ENCODE measurements at regions not wholly inside any gene's neighbourhood (a gene's known extent, or its start where the extent isn't known, plus 50 kb on each side); places are given as distances from the start of the nearest gene placed in this dataset.

GRCh38 chr13:91101381-91101780, 246.1 kb upstream of the MIR17HG start:
- DNase-seq: no peak

DNA sequence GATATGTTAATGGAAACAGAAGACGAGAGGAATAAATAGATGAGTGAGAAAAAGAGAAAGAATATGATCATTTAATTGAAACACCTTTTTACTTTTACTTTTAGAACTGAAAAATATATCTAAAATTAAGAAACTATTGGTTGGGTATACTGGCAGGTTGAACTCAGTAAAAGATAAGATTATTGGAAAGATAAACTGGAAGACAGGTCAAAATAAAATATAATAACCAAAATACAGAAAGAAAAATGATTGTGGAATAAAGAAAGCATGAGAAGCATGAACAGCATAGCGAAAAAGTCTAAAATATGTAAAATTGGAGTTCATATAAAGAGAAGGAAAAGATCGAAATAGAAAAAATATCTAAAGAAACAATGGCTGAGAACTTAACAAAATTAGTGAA, 242.2 kb upstream of the MIR17HG start:
- DNase-seq: no peak

GRCh38 chr13:91106565-91106964, 240.9 kb upstream of the MIR17HG start:
- DNase-seq: no peak

DNA sequence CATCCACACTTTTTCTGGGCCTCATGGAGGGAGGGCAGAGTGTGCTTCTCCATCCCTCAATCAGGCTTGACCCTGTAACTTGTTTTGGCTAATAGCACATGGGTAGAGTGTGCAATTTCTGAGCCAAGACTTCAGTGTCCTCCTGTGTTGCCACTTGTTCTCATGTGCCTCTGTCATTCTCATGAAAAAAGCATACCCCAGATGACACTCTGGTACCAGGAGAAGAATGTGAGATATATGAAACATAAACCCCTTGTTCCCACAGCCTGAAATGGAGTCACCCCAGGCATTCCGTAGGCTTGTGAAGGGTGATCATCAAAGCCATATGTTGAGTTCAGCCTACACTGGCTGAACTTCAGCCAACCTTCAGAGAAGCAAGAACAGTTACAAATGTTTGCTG, 239.2 kb upstream of the MIR17HG start:
- no peak for DNase-seq

GRCh38 chr13:91111476-91112200, 235.8 kb upstream of the MIR17HG start:
- DNase-seq: no peak

DNA sequence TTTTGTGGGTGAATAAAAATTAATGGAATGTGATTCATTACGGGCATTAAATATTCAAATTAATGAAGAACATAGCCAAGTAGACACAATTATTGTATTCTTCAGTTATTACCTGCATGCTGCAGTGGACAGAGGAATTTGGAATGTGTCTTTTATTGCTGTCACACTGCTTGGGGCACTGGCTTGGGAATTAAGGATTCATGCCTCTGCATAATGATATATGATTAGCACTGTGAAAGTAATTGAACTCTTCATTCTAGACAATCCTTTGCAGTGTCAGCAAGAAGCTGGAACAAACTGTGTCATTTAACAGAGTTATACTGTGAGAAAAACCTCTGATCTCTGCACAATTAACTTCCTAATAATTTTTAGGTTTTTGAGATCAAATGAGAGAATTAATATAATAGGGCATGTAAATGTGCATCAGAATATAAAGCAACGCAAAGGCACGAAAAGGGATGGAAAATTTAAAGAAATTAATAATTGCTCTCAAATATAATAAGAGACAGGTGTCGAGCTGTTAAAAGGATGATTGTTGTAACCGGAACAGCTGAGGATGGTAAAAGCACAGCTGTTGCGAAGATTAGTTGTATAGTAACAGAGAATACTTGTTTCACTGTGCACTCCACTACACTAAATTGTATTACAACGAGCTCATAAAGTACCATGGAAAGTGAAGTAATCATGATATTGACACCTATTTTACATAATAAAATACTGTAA, 235.1 kb upstream of the MIR17HG start:
- DNase-seq: no peak

DNA sequence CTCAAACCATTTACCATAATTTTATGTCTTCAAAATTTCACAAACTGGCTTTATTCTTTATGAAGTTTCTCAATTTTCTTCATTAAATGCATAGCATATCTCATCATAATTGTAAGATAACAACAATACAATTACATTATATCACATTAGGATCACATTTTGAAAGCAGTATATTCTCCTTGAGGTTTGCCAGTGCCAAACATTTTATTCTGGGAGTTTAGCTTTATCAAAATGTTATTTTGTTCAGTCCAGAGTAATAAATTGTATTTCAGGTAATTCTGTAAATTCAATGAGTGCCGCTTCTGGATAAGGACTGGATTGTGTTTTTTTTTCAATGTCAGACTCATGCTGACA, 234.6 kb upstream of the MIR17HG start:
- no peak for DNase-seq

DNA sequence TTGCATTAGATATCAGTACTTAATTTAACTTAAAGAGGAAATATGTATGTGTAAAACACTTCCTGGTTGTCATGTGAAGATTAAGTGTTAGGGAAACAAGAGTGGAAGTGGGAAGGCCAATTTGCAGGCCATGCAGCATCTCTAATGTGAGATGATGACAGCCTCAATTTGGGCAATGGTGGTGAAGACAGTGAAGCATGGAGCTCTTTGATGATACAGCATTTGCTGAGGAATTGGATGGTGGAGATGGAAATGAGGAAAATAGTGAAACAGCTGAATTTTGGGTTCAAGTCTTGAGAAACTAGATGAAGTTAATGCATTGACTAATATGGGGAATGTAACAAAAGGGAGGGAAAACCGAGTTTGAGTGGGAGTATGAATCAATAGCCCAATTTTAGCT, 231.7 kb upstream of the MIR17HG start:
- DNase-seq: no peak

GRCh38 chr13:91117351-91117750, 230.1 kb upstream of the MIR17HG start:
- no peak for DNase-seq

DNA sequence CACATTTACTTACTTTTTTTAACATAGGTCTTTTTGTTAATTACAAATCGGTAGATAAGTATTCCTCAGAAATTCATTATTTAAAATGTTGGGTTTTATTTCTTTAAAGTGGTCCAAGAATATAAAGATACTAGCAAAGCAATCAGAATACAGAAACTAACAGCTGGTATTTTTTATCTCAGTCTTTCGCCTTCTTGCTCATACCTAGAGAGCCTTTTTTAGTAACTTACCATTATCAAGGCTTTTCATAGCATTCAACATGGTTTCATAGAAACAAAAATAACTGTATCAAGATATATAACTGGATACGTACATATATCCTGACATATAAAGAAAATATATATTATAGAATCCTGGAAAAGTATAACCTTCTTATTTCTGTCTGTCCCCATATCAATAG, 227.8 kb upstream of the MIR17HG start:
- no peak for DNase-seq

GRCh38 chr13:91122766-91123165, 224.7 kb upstream of the MIR17HG start:
- no peak for DNase-seq

DNA sequence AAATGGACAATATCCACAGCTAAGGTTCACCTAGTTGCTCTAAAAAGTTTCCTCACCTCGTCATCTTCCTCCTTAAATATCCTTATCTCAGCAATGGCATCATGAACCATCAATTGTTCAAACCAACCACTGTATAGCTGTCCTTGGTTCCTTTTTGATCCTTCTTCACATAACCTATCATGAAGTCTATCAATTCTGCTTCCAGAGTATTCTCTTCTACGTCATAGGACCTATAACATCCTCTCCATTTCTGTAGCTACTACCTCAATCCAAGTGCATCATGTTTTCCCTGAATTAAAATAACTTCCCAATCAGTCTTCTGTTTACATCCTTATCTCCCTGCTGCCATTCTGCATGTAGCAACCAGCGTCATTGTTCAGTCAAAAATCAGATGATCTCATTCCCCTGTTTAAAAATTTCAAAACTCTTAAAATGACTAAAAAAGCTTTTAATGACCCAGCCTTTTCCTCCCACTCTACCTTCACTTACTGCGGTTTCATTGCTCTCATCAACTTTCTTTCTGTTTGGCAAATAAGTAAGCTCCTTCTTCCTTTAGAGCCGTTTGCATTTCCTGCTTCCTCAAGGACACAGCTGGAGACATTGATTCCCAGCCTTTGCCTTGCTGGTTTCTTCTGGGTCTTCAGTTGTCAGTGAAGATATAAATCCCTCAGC, 223.9 kb upstream of the MIR17HG start:
- DNase-seq: no peak

GRCh38 chr13:91126806-91127205, 220.7 kb upstream of the MIR17HG start:
- no peak for DNase-seq

- DNase-seq: no peak
Measured at GRCh38 chr13:91127995-91128394, 219.5 kb upstream of the MIR17HG start.

DNA sequence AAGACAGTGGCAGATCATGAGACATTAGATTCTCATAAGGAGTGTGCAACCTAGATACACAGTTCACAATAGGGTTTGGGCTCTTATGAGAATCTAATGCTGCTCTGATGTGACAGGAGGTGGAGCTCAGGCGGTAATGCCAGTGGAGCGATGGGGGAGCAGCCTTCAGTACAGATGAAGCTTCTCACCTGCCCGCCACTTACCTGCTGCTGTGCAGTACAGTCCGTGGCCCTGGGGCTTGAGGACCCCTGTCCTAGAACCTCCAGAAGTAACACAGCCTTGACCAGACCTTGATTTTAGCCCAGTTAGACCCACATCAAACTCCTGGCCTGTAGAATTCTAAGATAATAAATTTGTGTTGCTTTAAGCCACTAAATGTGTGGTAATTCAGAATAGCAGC, 215.1 kb upstream of the MIR17HG start:
- no peak for DNase-seq

DNA sequence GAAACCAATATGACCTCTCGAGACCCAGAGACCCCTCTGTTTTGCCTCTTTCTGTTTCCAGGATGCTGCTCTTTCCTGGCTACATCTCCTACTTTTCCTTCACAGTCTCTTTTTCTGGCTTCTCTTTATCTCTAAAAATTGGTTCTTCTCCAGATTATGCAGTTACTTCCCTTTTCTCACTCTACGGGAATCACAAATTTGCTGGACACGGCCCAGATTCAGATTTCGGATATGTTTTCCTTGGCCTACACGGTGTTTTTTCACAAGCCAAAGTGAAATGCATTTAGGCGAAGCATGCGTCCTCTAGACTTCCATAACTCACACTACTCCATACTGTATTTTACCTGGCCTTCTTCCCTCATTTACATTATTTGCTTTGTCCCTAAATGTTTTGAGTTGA, 214.7 kb upstream of the MIR17HG start:
- no peak for DNase-seq

DNA sequence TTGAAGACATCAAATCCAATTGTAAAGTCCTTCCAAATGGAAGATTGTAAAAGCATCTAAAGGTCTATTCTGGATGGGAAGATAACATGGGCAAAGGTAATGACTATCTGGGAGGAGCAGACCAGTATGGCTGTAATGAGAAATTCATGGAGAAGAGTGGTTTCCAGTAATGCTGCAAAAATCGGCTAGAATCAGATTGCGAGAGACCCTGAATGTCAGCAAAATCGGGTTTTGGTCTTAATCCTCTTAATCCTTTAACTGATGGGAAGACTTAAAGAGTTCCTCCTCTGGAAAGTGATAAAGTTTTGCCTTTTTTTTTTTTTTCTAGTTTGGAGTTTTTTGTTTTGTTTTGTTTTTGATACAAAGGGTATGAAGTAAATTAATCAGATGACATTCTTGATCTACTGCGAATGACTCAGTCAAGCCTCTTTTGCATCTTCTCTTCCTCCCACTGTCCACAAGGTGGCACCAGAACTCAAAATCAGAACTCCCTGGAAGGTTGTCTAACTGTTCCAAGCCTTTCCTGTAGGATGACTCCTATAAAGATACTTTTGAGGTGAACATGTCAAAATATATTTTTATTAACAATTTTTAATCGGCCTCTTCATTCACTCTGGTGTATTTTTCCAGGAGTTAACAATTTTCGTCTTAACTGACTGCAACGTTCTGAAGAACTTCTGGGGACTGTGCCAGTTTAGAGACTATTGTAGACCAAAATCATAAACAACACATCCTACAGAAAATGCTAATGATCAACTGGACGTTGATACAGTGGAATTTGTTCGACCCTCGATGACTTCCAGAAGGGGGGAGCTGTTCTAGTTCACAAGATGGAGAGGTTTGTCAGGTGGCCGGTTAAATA, 213.3 kb upstream of the MIR17HG start:
- DNase-seq: peak in 31 of 56 donors; percentile 0 to 68 (median 11)

DNA sequence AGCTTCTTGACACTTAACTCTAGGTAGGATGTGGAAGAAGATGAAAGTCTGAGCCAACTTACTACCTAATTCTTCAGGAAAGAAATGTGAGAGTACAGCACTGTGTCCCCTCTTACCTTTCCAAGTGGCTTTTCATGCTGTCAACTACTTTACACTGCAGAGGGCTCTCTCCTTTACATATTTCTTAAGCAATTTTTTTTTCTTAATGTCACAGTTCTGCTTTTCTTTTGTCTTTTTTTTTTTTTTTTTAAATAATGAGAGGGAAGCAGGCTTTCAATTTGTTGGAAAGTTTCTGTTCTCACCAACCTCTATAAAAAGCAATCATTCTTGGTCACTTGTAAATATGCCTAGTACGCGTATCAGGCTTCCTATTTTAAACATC, 212.7 kb upstream of the MIR17HG start:
- DNase-seq: no peak

- no peak for DNase-seq
Measured at GRCh38 chr13:91135376-91135775, 212.1 kb upstream of the MIR17HG start.

GRCh38 chr13:91135968-91136367, 211.5 kb upstream of the MIR17HG start:
- DNase-seq: no peak

GRCh38 chr13:91136806-91137205, 210.7 kb upstream of the MIR17HG start:
- no peak for DNase-seq

DNA sequence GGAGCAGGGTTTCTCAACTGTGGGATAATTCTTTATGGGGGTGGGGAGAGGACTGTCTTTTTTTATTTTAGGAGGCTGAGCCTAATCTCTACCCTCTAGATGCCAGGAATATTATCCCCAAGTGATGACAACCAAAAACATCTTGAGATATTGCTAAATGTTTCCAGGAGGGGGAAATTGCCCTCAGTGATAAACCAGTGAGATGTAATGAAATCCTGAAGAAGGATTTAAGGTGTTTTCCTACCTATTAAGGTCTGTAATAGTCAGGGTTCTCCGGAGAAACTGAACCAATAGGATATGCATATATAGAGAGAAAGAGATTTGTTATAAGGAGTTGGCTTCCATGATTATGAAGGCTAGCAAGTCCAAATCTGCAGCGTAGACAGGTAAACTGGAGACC, 208.3 kb upstream of the MIR17HG start:
- no peak for DNase-seq
